Hepatocyte (in vitro differentiated cells): ENCODE measurements at regions not wholly inside any gene's neighbourhood (a gene's known extent, or its start where the extent isn't known, plus 50 kb on each side); places are given as distances from the start of the nearest gene placed in this dataset.

Source experiments
- EZH2 ChIP-seq: fragments of 200-600 bp; sonication (generic); IDR thresholded peaks from 2 replicates; pipeline ENCODE4 v1.6.1; 2016; ENCODE audit warnings: antibody characterized with exemption, mild to moderate bottlenecking, borderline replicate concordance
- EZH2phosphoT487 ChIP-seq: fragments of 200-600 bp; sonication (generic); IDR thresholded peaks from one replicate; pipeline ENCODE4 v1.6.1; 2018; ENCODE audit warnings: antibody characterized with exemption, mild to moderate bottlenecking, low read depth, moderate library complexity; ENCODE audit not compliant: unreplicated experiment, severe bottlenecking
- TF ChIP-seq, protein P1 (sequence below): fragments of 200-600 bp; sonication (generic); IDR thresholded peaks from 2 replicates; pipeline ENCODE4 v1.5.1; 2016; ENCODE audit warnings: antibody characterized with exemption, mild to moderate bottlenecking; ENCODE audit not compliant: poor library complexity

DNA sequence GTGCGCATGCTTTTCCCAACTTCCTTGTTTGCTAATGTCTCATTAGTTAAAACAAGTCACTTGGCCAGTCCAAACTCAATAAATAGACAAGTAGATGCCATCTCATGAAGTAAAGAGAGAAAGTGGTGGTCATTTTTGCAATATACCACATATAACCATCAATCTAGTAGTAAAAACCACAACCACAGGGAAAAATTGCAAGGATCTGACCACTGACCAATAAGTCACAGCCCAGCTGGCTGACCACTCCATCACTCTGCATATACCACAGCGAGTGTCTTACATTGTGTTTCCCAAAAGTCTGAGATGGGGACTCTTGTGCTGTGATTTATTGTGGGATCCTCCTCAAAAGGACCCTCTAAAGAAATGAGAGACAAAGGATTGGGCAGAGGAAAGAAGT is 76.0 kb downstream of the FH start:
- TF ChIP-seq, protein P1, sequence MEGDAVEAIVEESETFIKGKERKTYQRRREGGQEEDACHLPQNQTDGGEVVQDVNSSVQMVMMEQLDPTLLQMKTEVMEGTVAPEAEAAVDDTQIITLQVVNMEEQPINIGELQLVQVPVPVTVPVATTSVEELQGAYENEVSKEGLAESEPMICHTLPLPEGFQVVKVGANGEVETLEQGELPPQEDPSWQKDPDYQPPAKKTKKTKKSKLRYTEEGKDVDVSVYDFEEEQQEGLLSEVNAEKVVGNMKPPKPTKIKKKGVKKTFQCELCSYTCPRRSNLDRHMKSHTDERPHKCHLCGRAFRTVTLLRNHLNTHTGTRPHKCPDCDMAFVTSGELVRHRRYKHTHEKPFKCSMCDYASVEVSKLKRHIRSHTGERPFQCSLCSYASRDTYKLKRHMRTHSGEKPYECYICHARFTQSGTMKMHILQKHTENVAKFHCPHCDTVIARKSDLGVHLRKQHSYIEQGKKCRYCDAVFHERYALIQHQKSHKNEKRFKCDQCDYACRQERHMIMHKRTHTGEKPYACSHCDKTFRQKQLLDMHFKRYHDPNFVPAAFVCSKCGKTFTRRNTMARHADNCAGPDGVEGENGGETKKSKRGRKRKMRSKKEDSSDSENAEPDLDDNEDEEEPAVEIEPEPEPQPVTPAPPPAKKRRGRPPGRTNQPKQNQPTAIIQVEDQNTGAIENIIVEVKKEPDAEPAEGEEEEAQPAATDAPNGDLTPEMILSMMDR, result no peak
- TF ChIP-seq EZH2 (no peak), EZH2phosphoT487 (no peak)
